ENCODE measurements at regions not wholly inside any gene's neighbourhood (a gene's known extent, or its start where the extent isn't known, plus 50 kb on each side); places are given as distances from the start of the nearest gene placed in this dataset.

- peak overlapping the region; percentile 64 for H3K4me2 ChIP-seq (ENCODE audit: low read length)
- H3K9me3 ChIP-seq (ENCODE audit: control insufficient read depth, insufficient read depth, low read length) = peaks cover 7% of the 10 kb centered on the region; the same call in 1 of the 2 replicates
- peaks cover 2% of the 10 kb centered on the region; the same call in 1 of the 2 replicates for H3F3A ChIP-seq (ENCODE audit: control insufficient read depth, insufficient read depth)
- no peaks in the 10 kb centered on the region for H3K79me2 ChIP-seq (ENCODE audit: control insufficient read depth, low read length)
- H3K4me3 ChIP-seq (ENCODE audit: low read length) = peak overlapping the region; percentile 54
- no peaks in the 10 kb centered on the region for H3K9me2 ChIP-seq (replicated peaks; ENCODE audit: control insufficient read depth, low read length)
- H3K27me3 ChIP-seq (ENCODE audit: control insufficient read depth, low read length) = no peaks in the 10 kb centered on the region
- peaks cover 25% of the 10 kb centered on the region for H3K36me3 ChIP-seq (ENCODE audit: control insufficient read depth, low read length)
- TF ChIP-seq EZH2phosphoT487 (IDR thresholded peaks at IDR 0.05; ENCODE audit: borderline replicate concordance, low read length) (no peak), CTCF (IDR thresholded peaks at IDR 0.05; ENCODE audit: low read depth, low read length, poor library complexity, severe bottlenecking) (no peak)
- H3K27ac ChIP-seq (ENCODE audit: low read depth, low read length) = peak overlapping the region; percentile 81
- no peaks in the 10 kb centered on the region for H4K20me1 ChIP-seq (ENCODE audit: control insufficient read depth, insufficient read depth, low read depth, low read length)
- H3K4me1 ChIP-seq (ENCODE audit: control insufficient read depth, low read length) = peaks cover 32% of the 10 kb centered on the region
Measured at GRCh38 chr7:145957160-145957890, 159.3 kb upstream of the CNTNAP2 start.

- Histone ChIP-seq H3K9me2 (replicated peaks; ENCODE audit: control insufficient read depth, low read length) (no peaks in the 10 kb centered on the region), H3F3A (ENCODE audit: control insufficient read depth, insufficient read depth) (no peaks in the 10 kb centered on the region), H3K36me3 (ENCODE audit: control insufficient read depth, low read length) (peaks cover 12% of the 10 kb centered on the region), H3K4me2 (ENCODE audit: low read length) (no peak overlapping the region), H3K27me3 (ENCODE audit: control insufficient read depth, low read length) (no peaks in the 10 kb centered on the region), H3K79me2 (ENCODE audit: control insufficient read depth, low read length) (no peaks in the 10 kb centered on the region), H3K4me1 (ENCODE audit: control insufficient read depth, low read length) (peaks cover 18% of the 10 kb centered on the region), H3K9me3 (ENCODE audit: control insufficient read depth, insufficient read depth, low read length) (peaks cover 3% of the 10 kb centered on the region; the same call in 1 of the 2 replicates), H3K4me3 (ENCODE audit: low read length) (no peak overlapping the region), H4K20me1 (ENCODE audit: control insufficient read depth, insufficient read depth, low read depth, low read length) (no peaks in the 10 kb centered on the region), H3K27ac (ENCODE audit: low read depth, low read length) (no peak overlapping the region)
- TF ChIP-seq EZH2phosphoT487 (IDR thresholded peaks at IDR 0.05; ENCODE audit: borderline replicate concordance, low read length) (no peak), CTCF (IDR thresholded peaks at IDR 0.05; ENCODE audit: low read depth, low read length, poor library complexity, severe bottlenecking) (no peak)
Measured at GRCh38 chr7:145951566-145951965, 165.0 kb upstream of the CNTNAP2 start.

- TF ChIP-seq EZH2phosphoT487 (IDR thresholded peaks at IDR 0.05; ENCODE audit: borderline replicate concordance, low read length) (no peak), CTCF (IDR thresholded peaks at IDR 0.05; ENCODE audit: low read depth, low read length, poor library complexity, severe bottlenecking) (no peak)
- Histone ChIP-seq H3K36me3 (ENCODE audit: control insufficient read depth, low read length) (no peaks in the 10 kb centered on the region), H3K4me2 (ENCODE audit: low read length) (no peak overlapping the region), H3K4me3 (ENCODE audit: low read length) (no peak overlapping the region), H3K9me3 (ENCODE audit: control insufficient read depth, insufficient read depth, low read length) (peaks cover 2% of the 10 kb centered on the region; the same call in 1 of the 2 replicates), H4K20me1 (ENCODE audit: control insufficient read depth, insufficient read depth, low read depth, low read length) (no peaks in the 10 kb centered on the region), H3K4me1 (ENCODE audit: control insufficient read depth, low read length) (peaks cover 12% of the 10 kb centered on the region), H3K27me3 (ENCODE audit: control insufficient read depth, low read length) (no peaks in the 10 kb centered on the region), H3K27ac (ENCODE audit: low read depth, low read length) (no peak overlapping the region), H3K79me2 (ENCODE audit: control insufficient read depth, low read length) (no peaks in the 10 kb centered on the region), H3K9me2 (replicated peaks; ENCODE audit: control insufficient read depth, low read length) (no peaks in the 10 kb centered on the region), H3F3A (ENCODE audit: control insufficient read depth, insufficient read depth) (no peaks in the 10 kb centered on the region)
Measured at GRCh38 chr7:145928937-145929336, 187.7 kb upstream of the CNTNAP2 start.
